GM18505 (cell line): ENCODE measurements at regions not wholly inside any gene's neighbourhood (a gene's known extent, or its start where the extent isn't known, plus 50 kb on each side); places are given as distances from the start of the nearest gene placed in this dataset.
A peak's percentile ranks its signal among the peaks of the same experiment; 100 is the strongest.

Source experiments
- ATAC-seq: cut with Tn5 transposase; IDR thresholded peaks from one replicate; pipeline ENCODE4 v1.9.1; 2021; ENCODE audit not compliant: unreplicated experiment
- POLR2A ChIP-seq: IDR thresholded peaks from 4 replicates; pipeline ENCODE4 v1.6.1; 2011; ENCODE audit warnings: borderline replicate concordance; ENCODE audit not compliant: insufficient read depth, insufficient read length; ENCODE audit errors: extremely low read depth

- no peak for ATAC-seq
- TF ChIP-seq POLR2A = no peak
Measured at GRCh38 chr10:126722726-126723125, 52.2 kb upstream of the C10orf90 start.

- TF ChIP-seq POLR2A = no peak
- ATAC-seq = no peak
Measured at GRCh38 chr10:126723226-126723625, 52.7 kb upstream of the C10orf90 start.

- ATAC-seq = no peak
- no peak for TF ChIP-seq POLR2A
Measured at GRCh38 chr10:126729314-126729870, 58.9 kb upstream of the C10orf90 start.

- TF ChIP-seq POLR2A = no peak
- ATAC-seq = no peak
Measured at GRCh38 chr10:126730856-126731609, 60.5 kb upstream of the C10orf90 start.

- no peak for TF ChIP-seq POLR2A
- ATAC-seq = no peak
Measured at GRCh38 chr10:126731610-126731990, 61.1 kb upstream of the C10orf90 start.

- ATAC-seq = no peak
- no peak for TF ChIP-seq POLR2A
Measured at GRCh38 chr10:126732308-126732707, 61.8 kb upstream of the C10orf90 start.

GRCh38 chr10:126732868-126733267, 62.4 kb upstream of the C10orf90 start:
- ATAC-seq = no peak
- no peak for TF ChIP-seq POLR2A

- no peak for ATAC-seq
- TF ChIP-seq POLR2A = no peak
Measured at GRCh38 chr10:126734015-126734414, 63.5 kb upstream of the C10orf90 start.

- ATAC-seq = no peak
- no peak for TF ChIP-seq POLR2A
Measured at GRCh38 chr10:126734967-126735366, 64.5 kb upstream of the C10orf90 start.

- no peak for TF ChIP-seq POLR2A
- ATAC-seq = no peak
Measured at GRCh38 chr10:126736142-126736541, 65.6 kb upstream of the C10orf90 start.

GRCh38 chr10:126736727-126737126, 66.2 kb upstream of the C10orf90 start:
- TF ChIP-seq POLR2A = no peak
- no peak for ATAC-seq

GRCh38 chr10:126738001-126738400, 67.5 kb upstream of the C10orf90 start:
- ATAC-seq = no peak
- TF ChIP-seq POLR2A = no peak

GRCh38 chr10:126744571-126744970, 74.1 kb upstream of the C10orf90 start:
- no peak for ATAC-seq

GRCh38 chr10:126749015-126749655, 78.6 kb upstream of the C10orf90 start:
- ATAC-seq = peak; percentile 62
- TF ChIP-seq POLR2A = no peak

More at GRCh38 chr10:126744571-126744970, 74.1 kb upstream of the C10orf90 start:
- TF ChIP-seq POLR2A = no peak
